OCI-LY1 (cell line): ENCODE measurements at regions not wholly inside any gene's neighbourhood (a gene's known extent, or its start where the extent isn't known, plus 50 kb on each side); places are given as distances from the start of the nearest gene placed in this dataset.
"Not testable (repeated sequence)": the region's sequence is repeated elsewhere in the genome, so short reads cannot be mapped to it uniquely, and the experiment has no call there.

Source experiments
- H2AFZ ChIP-seq: fragments of 200-600 bp; sonication (generic), shearing (Covaris generic); 2 replicates; pipeline ENCODE4 v1.6.0; 2014; ENCODE audit warnings: antibody characterized with exemption, mild to moderate bottlenecking, low read length
- H3F3A ChIP-seq: fragments of 200-600 bp; sonication (generic), shearing (Covaris generic); 2 replicates; pipeline ENCODE4 v1.6.0; 2014; ENCODE audit warnings: mild to moderate bottlenecking, antibody characterized with exemption, low read length, moderate library complexity; ENCODE audit not compliant: insufficient read depth
- H3K27ac ChIP-seq: fragments of 200-600 bp; sonication (generic); 2 replicates; pipeline ENCODE4 v1.5.1; 2014; ENCODE audit warnings: low read length, mixed run types, mild to moderate bottlenecking, low read depth; ENCODE audit not compliant: poor library complexity, severe bottlenecking
- H3K27me3 ChIP-seq: fragments of 200-600 bp; sonication (generic); 2 replicates; pipeline ENCODE4 v1.6.0; 2014; ENCODE audit warnings: antibody characterized with exemption, mild to moderate bottlenecking, low read length, moderate library complexity; ENCODE audit not compliant: insufficient read depth
- H3K36me3 ChIP-seq: fragments of 200-600 bp; sonication (generic); 2 replicates; pipeline ENCODE4 v1.6.1; 2014; ENCODE audit warnings: mild to moderate bottlenecking, antibody characterized with exemption, low read length, moderate library complexity, mixed read lengths; ENCODE audit not compliant: insufficient read depth
- H3K4me1 ChIP-seq: fragments of 200-600 bp; sonication (generic); 2 replicates; pipeline ENCODE4 v1.5.1; 2014; ENCODE audit warnings: mild to moderate bottlenecking, low read length, moderate library complexity; ENCODE audit not compliant: insufficient read depth, severe bottlenecking
- H3K4me2 ChIP-seq: fragments of 200-600 bp; sonication (generic), shearing (Covaris generic); 2 replicates; pipeline ENCODE4 v1.6.1; 2014; ENCODE audit warnings: low read length
- H3K4me3 ChIP-seq: fragments of 200-600 bp; sonication (generic); 2 replicates; pipeline ENCODE4 v1.5.1; 2014; ENCODE audit warnings: low read length, low read depth, mild to moderate bottlenecking, mixed read lengths; ENCODE audit not compliant: poor library complexity, severe bottlenecking
- H3K79me2 ChIP-seq: fragments of 200-600 bp; shearing (Covaris generic); 2 replicates; pipeline ENCODE4 v1.6.1; 2016; ENCODE audit warnings: mixed run types, low read length, mixed read lengths; ENCODE audit not compliant: insufficient read depth
- H3K9ac ChIP-seq: fragments of 200-600 bp; sonication (generic), shearing (Covaris generic); 2 replicates; pipeline ENCODE4 v1.6.1; 2014; ENCODE audit warnings: mild to moderate bottlenecking, low read length, mixed read lengths
- H3K9me2 ChIP-seq: fragments of 200-600 bp; sonication (generic), shearing (Covaris generic); 2 replicates; pipeline ENCODE4 v1.6.1; 2014; ENCODE audit warnings: low read depth, mild to moderate bottlenecking, low read length, mixed read lengths
- H3K9me3 ChIP-seq: fragments of 200-600 bp; shearing (Covaris generic); 2 replicates; pipeline ENCODE4 v1.6.1; 2014; ENCODE audit warnings: low read length, mixed read lengths
- H4K20me1 ChIP-seq: fragments of 200-600 bp; sonication (generic), shearing (Covaris generic); 2 replicates; pipeline ENCODE4 v1.6.0; 2016; ENCODE audit warnings: mild to moderate bottlenecking, low read length; ENCODE audit not compliant: insufficient read depth
- EZH2 ChIP-seq: fragments of 200-600 bp; sonication (generic), shearing (Covaris generic); IDR thresholded peaks from 2 replicates; pipeline ENCODE4 v1.8.0; 2017; ENCODE audit warnings: borderline replicate concordance, mixed run types, mild to moderate bottlenecking, antibody characterized with exemption, low read length, moderate library complexity, mixed read lengths
- TF ChIP-seq, protein P1 (sequence below): fragments of 200-600 bp; sonication (generic), shearing (Covaris generic); IDR thresholded peaks from 2 replicates; pipeline ENCODE4 v1.5.1; 2017; ENCODE audit warnings: mild to moderate bottlenecking, antibody characterized with exemption, low read length, moderate library complexity, mixed read lengths

DNA sequence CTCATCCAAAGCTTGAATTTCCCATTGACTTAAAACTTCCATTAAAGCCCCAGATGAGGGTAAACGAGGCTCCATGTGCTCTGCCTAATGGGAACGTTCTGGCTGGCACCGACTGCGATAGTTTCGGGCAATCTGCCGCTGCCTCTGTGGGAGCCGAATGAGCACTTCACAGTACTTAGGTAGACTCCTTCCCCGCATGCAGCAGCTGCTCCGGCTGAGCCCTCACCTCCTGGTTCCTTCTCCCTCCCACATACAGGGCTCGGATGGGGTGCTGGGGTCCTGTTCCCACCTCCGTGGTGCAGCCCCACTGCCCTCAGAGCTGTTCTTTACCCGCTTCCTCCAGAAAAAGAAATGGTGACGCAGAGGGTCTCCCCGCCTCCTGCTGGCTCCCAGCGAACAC is 476.5 kb upstream of the SALL3 start:
- H3K9me3 ChIP-seq: no peaks in the 10 kb centered on the region
- no peak for TF ChIP-seq EZH2
- TF ChIP-seq, protein P1, sequence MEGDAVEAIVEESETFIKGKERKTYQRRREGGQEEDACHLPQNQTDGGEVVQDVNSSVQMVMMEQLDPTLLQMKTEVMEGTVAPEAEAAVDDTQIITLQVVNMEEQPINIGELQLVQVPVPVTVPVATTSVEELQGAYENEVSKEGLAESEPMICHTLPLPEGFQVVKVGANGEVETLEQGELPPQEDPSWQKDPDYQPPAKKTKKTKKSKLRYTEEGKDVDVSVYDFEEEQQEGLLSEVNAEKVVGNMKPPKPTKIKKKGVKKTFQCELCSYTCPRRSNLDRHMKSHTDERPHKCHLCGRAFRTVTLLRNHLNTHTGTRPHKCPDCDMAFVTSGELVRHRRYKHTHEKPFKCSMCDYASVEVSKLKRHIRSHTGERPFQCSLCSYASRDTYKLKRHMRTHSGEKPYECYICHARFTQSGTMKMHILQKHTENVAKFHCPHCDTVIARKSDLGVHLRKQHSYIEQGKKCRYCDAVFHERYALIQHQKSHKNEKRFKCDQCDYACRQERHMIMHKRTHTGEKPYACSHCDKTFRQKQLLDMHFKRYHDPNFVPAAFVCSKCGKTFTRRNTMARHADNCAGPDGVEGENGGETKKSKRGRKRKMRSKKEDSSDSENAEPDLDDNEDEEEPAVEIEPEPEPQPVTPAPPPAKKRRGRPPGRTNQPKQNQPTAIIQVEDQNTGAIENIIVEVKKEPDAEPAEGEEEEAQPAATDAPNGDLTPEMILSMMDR: no peak

DNA sequence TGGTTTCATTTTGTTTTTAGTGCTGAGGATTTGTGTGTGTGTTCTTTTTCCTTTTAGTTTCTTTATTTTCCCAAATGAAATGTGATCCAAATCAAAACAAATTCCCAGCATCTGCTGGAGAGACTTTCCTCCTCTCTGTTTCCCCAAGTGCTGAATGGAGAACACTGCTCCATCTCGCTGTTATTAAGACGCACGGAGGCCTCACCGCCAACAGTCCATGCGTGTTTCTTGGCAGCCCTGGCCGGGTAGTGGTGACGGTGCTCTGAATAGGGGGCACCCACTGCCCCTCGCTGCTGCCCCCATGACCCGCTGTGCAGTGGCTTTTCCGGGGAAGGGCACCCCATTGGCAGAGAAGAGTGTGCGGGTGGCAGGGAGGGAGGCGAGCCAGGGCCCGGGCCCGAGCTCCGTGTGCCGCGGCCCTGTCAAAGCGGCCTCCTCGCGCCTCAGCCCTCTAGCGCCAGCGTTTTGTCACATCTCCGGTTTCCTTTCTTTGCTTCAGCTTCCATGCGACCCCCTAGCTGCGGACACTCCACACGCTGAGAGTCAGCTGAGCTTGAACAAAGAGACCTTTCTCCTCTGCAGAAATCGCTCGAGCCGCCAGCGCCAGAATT is 473.7 kb upstream of the SALL3 start:
- H3K4me3 ChIP-seq: no peak overlapping the region
- no peak overlapping the region for H2AFZ ChIP-seq
- H3K36me3 ChIP-seq: no peaks in the 10 kb centered on the region
- no peaks in the 10 kb centered on the region for H3F3A ChIP-seq
- H3K27ac ChIP-seq: no peak overlapping the region
- no peak overlapping the region for H3K4me2 ChIP-seq
- no peaks in the 10 kb centered on the region for H4K20me1 ChIP-seq
- no peaks in the 10 kb centered on the region for H3K79me2 ChIP-seq
- no peaks in the 10 kb centered on the region for H3K9me2 ChIP-seq
- TF ChIP-seq, protein P1: no peak
- TF ChIP-seq EZH2: no peak
- no peaks in the 10 kb centered on the region for H3K4me1 ChIP-seq
- no peak overlapping the region for H3K9ac ChIP-seq
- H3K9me3 ChIP-seq: no peaks in the 10 kb centered on the region
- H3K27me3 ChIP-seq: no peaks in the 10 kb centered on the region

More for the DNA sequence above, 476.5 kb upstream of the SALL3 start:
- Histone ChIP-seq H3K4me2 (no peak overlapping the region), H3K9ac (no peak overlapping the region), H3K27me3 (no peaks in the 10 kb centered on the region), H3K27ac (no peak overlapping the region), H3F3A (no peaks in the 10 kb centered on the region), H3K36me3 (no peaks in the 10 kb centered on the region), H3K9me2 (no peaks in the 10 kb centered on the region), H4K20me1 (no peaks in the 10 kb centered on the region), H2AFZ (no peak overlapping the region), H3K4me3 (no peak overlapping the region), H3K79me2 (no peaks in the 10 kb centered on the region), H3K4me1 (no peaks in the 10 kb centered on the region)

DNA sequence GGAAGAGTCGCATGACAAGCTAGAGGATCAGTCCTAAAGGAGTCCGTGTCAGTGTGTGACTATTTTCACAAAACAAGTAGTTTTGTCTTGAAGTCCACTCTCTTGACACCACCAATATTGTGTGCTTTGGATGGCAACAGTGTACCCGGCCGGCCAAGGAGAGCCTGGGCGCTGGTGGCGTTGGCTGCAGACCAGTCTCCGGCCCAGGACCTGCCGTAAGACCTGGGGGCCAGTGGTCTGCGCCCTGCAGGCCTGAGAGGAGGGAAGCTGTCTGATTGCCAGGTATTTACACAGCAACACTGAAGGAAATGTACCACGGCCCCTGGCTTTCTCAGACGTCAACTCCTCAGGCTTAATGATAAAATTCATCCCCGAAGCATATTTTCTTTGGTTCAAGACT is 472.4 kb upstream of the SALL3 start:
- H3K79me2 ChIP-seq: no peaks in the 10 kb centered on the region
- H3K27ac ChIP-seq: no peak overlapping the region
- no peaks in the 10 kb centered on the region for H3K4me1 ChIP-seq
- no peak overlapping the region for H2AFZ ChIP-seq
- no peaks in the 10 kb centered on the region for H3K9me2 ChIP-seq
- no peak overlapping the region for H3K4me2 ChIP-seq
- no peaks in the 10 kb centered on the region for H3F3A ChIP-seq
- H3K4me3 ChIP-seq: no peak overlapping the region
- H3K27me3 ChIP-seq: no peaks in the 10 kb centered on the region
- TF ChIP-seq, protein P1: no peak
- no peak for TF ChIP-seq EZH2
- H4K20me1 ChIP-seq: no peaks in the 10 kb centered on the region
- H3K36me3 ChIP-seq: no peaks in the 10 kb centered on the region
- no peak overlapping the region for H3K9ac ChIP-seq
- H3K9me3 ChIP-seq: no peaks in the 10 kb centered on the region

DNA sequence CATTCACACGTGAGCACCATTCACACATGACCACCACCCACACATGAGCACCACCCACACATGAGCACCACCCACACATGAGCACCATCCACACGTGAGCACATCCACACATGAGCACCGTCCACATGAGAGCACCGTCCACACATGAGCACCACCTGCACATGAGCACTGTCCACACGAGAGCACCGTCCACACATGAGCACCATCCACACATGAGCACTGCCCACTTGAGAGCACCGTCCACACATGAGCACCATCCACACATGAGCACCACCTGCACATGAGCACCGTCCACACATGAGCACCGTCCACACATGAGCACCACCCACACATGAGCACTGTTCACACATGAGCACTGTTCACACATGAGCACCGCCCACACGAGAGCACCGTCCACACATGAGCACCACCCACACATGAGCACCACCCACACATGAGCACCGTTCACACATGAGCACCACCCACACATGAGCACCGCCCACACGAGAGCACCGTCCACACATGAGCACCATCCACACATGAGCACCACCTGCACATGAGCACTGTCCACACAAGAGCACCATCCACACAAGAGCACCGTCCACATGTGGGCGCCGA is 471.3 kb upstream of the SALL3 start:
- not testable (repeated sequence) for H3K9me3 ChIP-seq, H3K4me1 ChIP-seq, H3K4me2 ChIP-seq, H2AFZ ChIP-seq, H3F3A ChIP-seq, H3K79me2 ChIP-seq, H3K36me3 ChIP-seq, H3K9me2 ChIP-seq, H4K20me1 ChIP-seq, H3K27me3 ChIP-seq, H3K4me3 ChIP-seq, H3K9ac ChIP-seq, H3K27ac ChIP-seq
